Adrenal gland (tissue), 9 donors: ENCODE measurements at regions not wholly inside any gene's neighbourhood (a gene's known extent, or its start where the extent isn't known, plus 50 kb on each side); places are given as distances from the start of the nearest gene placed in this dataset.

Experiments
- DNase-seq, 7 donors: peaks; one replicate each; pipeline ENCODE4 v3.0.0-alpha.2; 2019 to 2020
- H3K27ac ChIP-seq, 5 donors: fragments of 200-600 bp; sonication (generic) in 4 of 5; 1 replicate in 3 of 5; 2 replicates in 2 of 5; pipeline versions ENCODE4 v1.5.1 to v1.8.0; 2016 to 2020; ENCODE audit warnings: mild to moderate bottlenecking in 1 of 5
- H3K27me3 ChIP-seq: fragments of 200-600 bp; 2 replicates; pipeline ENCODE4 v1.8.0; 2021
- H3K36me3 ChIP-seq, 2 donors: fragments of 200-600 bp; replicated peaks in 1 of 2; 1 replicate in 1 of 2; 2 replicates in 1 of 2; pipeline versions ENCODE4 v1.5.1 to v1.8.0; 2018 to 2022
- H3K4me1 ChIP-seq, 2 donors: fragments of 200-600 bp; replicated peaks in 1 of 2; 1 replicate in 1 of 2; 2 replicates in 1 of 2; pipeline versions ENCODE4 v1.5.1 to v1.8.0; 2018 to 2021
- H3K4me3 ChIP-seq, 4 donors: fragments of 200-600 bp; sonication (generic) in 3 of 4; one replicate each; pipeline ENCODE4 v1.5.1; 2016 to 2018
- H3K9me3 ChIP-seq, 3 donors: fragments of 200-600 bp; sonication (generic) in 1 of 3; replicated peaks in 1 of 3; 1 replicate in 2 of 3; 2 replicates in 1 of 3; pipeline versions ENCODE4 v1.5.1 to v1.8.0; 2016 to 2021
- CTCF ChIP-seq, 6 experiments: fragments of 450-650 bp in 4 of 6; fragments of 200-600 bp in 2 of 6; sonication (generic) in 1 of 6; IDR thresholded peaks; 1 replicate in 5 of 6; 2 replicates in 1 of 6; pipeline versions ENCODE4 v1.5.1 to v1.8.0; 2016 to 2021; ENCODE audit warnings: antibody characterized with exemption in 6 of 6, mild to moderate bottlenecking in 2 of 6, moderate library complexity in 1 of 6
- POLR2A ChIP-seq, 2 donors: fragments of 450-650 bp; IDR thresholded peaks; one replicate each; pipeline ENCODE4 v1.6.1; 2017; ENCODE audit warnings: antibody characterized with exemption in 2 of 2, mild to moderate bottlenecking in 2 of 2, moderate library complexity in 1 of 2
- WGBS, 4 donors: extraction: QIAGEN DNeasy Blood & Tissue Kit in 2 of 4; methylation state at CpG; one replicate each; pipeline versions ENCODE4 v1.1.5 to v1.1.7; 2013 to 2017; 5-methylcytosine and 5-hydroxymethylcytosine counted together
- intact Hi-C, 2 donors: fragments of 100-400 bp; cut with DNase I; formaldehyde crosslinking; loops; one replicate each; pipeline versions ENCODE4 v1.14.1 to v1.15.0; 2022 to 2023
- donor health status: healthy with polysubstance abuse.
- donor health status: Bipolar disorder and iron deficiency.
- donor health status: DM: yes; HTN: yes; CAD: no.
- donor health status: DM: no; HTN: no; CAD: no.
- donor health status: DM: no; HTN: no; CAD: no.

GRCh38 chr1:11342621-11343032, 69.6 kb downstream of the UBIAD1 start:
- Histone ChIP-seq H3K27me3 (peaks cover 17% of the 10 kb centered on the region), H3K4me3 (no peak overlapping the region), H3K36me3 (no peaks in the 10 kb centered on the region), H3K4me1 (peaks cover 0 to 9% of the 10 kb centered on the region in 2 donors), H3K27ac (no peak overlapping the region), H3K9me3 (no peaks in the 10 kb centered on the region)
- intact Hi-C loops: loop anchor here in 1 of 2 donors (10.0 kb wide), 1 partner anchor 372 kb away; no protein-coding TSS in a partner anchor
- TF ChIP-seq CTCF (IDR thresholded peaks at IDR 0.05) (no peak), POLR2A (IDR thresholded peaks at IDR 0.05) (no peak)
- 63 to 79% (median 72%) methylated on average over 6 of the region's 6 CpGs for WGBS, 4 donors
- DNase-seq: no peak

GRCh38 chr1:11345971-11346715, 73.1 kb downstream of the UBIAD1 start:
- intact Hi-C loops: loop anchor here in 1 of 2 donors (10.0 kb wide), 1 partner anchor 369 kb away; no protein-coding TSS in a partner anchor
- TF ChIP-seq CTCF (IDR thresholded peaks at IDR 0.05) (no peak), POLR2A (IDR thresholded peaks at IDR 0.05) (no peak)

GRCh38 chr1:11350265-11350664, 77.3 kb downstream of the UBIAD1 start:
- no peaks in the 10 kb centered on the region for H3K9me3 ChIP-seq
- no peak for TF ChIP-seq POLR2A (IDR thresholded peaks at IDR 0.05)
- no peak for TF ChIP-seq CTCF (IDR thresholded peaks at IDR 0.05)
- no peak for DNase-seq
- WGBS, 4 donors: 18 to 25% (median 21%) methylated on average over 14 of the region's 14 CpGs
- no peaks in the 10 kb centered on the region for H3K36me3 ChIP-seq
- H3K27ac ChIP-seq: no peak overlapping the region
- intact Hi-C loops: no loop called here
- H3K4me1 ChIP-seq: no peaks in the 10 kb centered on the region
- H3K4me3 ChIP-seq: no peak overlapping the region
- H3K27me3 ChIP-seq: no peaks in the 10 kb centered on the region

More at GRCh38 chr1:11345971-11346715, 73.1 kb downstream of the UBIAD1 start:
- Histone ChIP-seq H3K36me3 (no peaks in the 10 kb centered on the region), H3K27me3 (peaks cover 17% of the 10 kb centered on the region), H3K4me3 (no peak overlapping the region), H3K9me3 (no peaks in the 10 kb centered on the region), H3K4me1 (no peaks in the 10 kb centered on the region), H3K27ac (no peak overlapping the region)
- 49 to 59% (median 56%) methylated on average over 16 to 19 of the region's 19 CpGs for WGBS, 4 donors
- no peak for DNase-seq

- Histone ChIP-seq H3K27me3 (peaks cover 9% of the 10 kb centered on the region), H3K36me3 (no peaks in the 10 kb centered on the region), H3K4me3 (no peak overlapping the region), H3K9me3 (no peaks in the 10 kb centered on the region), H3K4me1 (no peaks in the 10 kb centered on the region), H3K27ac (no peak overlapping the region)
- intact Hi-C loops: no loop called here
- TF ChIP-seq POLR2A (IDR thresholded peaks at IDR 0.05): no peak
- no peak for TF ChIP-seq CTCF (IDR thresholded peaks at IDR 0.05)
- WGBS, 4 donors: 87 to 97% (median 96%) methylated on average over 7 to 12 of the region's 12 CpGs
- no peak for DNase-seq
These were observed 79.2 kb downstream of the UBIAD1 start for GRCh38 chr1:11352058-11352715.
